Heart left ventricle (tissue), 13 donors: ENCODE measurements at regions not wholly inside any gene's neighbourhood (a gene's known extent, or its start where the extent isn't known, plus 50 kb on each side); places are given as distances from the start of the nearest gene placed in this dataset.

ENCODE experiments used
- CTCF ChIP-seq, 12 donors: fragments of 200-600 bp; sonication (generic) in 4 of 12; IDR thresholded peaks; one replicate each; pipeline versions ENCODE4 v1.5.0 to v1.8.0; 2018 to 2022; ENCODE audit warnings: antibody characterized with exemption in 12 of 12, mild to moderate bottlenecking in 5 of 12
- POLR2A ChIP-seq, 2 donors: fragments of 450-650 bp; IDR thresholded peaks; one replicate each; pipeline ENCODE4 v1.6.1; 2017; ENCODE audit warnings: antibody characterized with exemption in 2 of 2, mild to moderate bottlenecking in 2 of 2, moderate library complexity in 2 of 2
- donor health status: ischemic (EF 13 %, LVEDD 7.1; RV severe dilation, severe dysfunction).
- donor health status: DM: no; HTN: yes; CAD: no.
- donor health status: DM: no; HTN: no; CAD: no.
- donor health status: ischemic (EF 25% LVEDD 6.9; RV normal size, moderate dysfunction).
- donor health status: ischemic (EF 25% LVEDD 5.7; RV mildly dilated, moderate dysfunction).
- donor health status: ischemic (EF 35%, LVEDD 5.7; RV mildly dilated, moderate dysfunction).
- donor health status: nonischemic (EF 11% LVEDD 7.7; RV severe dilation, severe dysfunction).
- donor health status: DM: yes; HTN: yes; CAD: no.
- donor health status: PGD.
- donor health status: ischemic (EF 29% LVEDD 5.4; RV normal size, mild dysfunction).
- donor health status: nonischemic (EF 23%, LVEDD 6.1; RV moderate dilation, normal function).

- TF ChIP-seq CTCF (IDR thresholded peaks at IDR 0.05) (no peak), POLR2A (IDR thresholded peaks at IDR 0.05) (no peak)
These were observed 328.4 kb upstream of the DDX18 start for GRCh38 chr2:117486081-117486480.
